BLaER1 treated with 17β-estradiol and CSF1 and Interleukin-3, amounts not matched to agents 10 nM and 100 nM (cell line): ENCODE measurements at regions not wholly inside any gene's neighbourhood (a gene's known extent, or its start where the extent isn't known, plus 50 kb on each side); places are given as distances from the start of the nearest gene placed in this dataset.

ENCODE experiments used
- H3K27ac ChIP-seq, 11 experiments: shearing (Covaris generic); formaldehyde crosslinking; 2 replicates each; pipeline ENCODE4 v1.8.1; 2022
- H3K27me3 ChIP-seq, 11 experiments: shearing (Covaris generic); formaldehyde crosslinking; 2 replicates each; pipeline ENCODE4 v1.8.1; 2022
- H3K36me3 ChIP-seq, 11 experiments: shearing (Covaris generic); formaldehyde crosslinking; 2 replicates each; pipeline ENCODE4 v1.8.1; 2022
- H3K4me1 ChIP-seq, 10 experiments: shearing (Covaris generic); formaldehyde crosslinking; 2 replicates each; pipeline ENCODE4 v1.8.1; 2022
- H3K4me2 ChIP-seq, 11 experiments: shearing (Covaris generic); formaldehyde crosslinking; 2 replicates each; pipeline ENCODE4 v1.8.1; 2022
- H3K4me3 ChIP-seq, 10 experiments: shearing (Covaris generic); formaldehyde crosslinking; 2 replicates each; pipeline ENCODE4 v1.8.1; 2022
- H3K9ac ChIP-seq, 11 experiments: shearing (Covaris generic); formaldehyde crosslinking; 2 replicates each; pipeline ENCODE4 v1.8.1; 2022
- H3K9me3 ChIP-seq, 11 experiments: shearing (Covaris generic); formaldehyde crosslinking; replicated peaks in 1 of 11; 2 replicates each; pipeline ENCODE4 v1.8.1; 2022
- H4K20me1 ChIP-seq, 11 experiments: shearing (Covaris generic); formaldehyde crosslinking; 2 replicates each; pipeline ENCODE4 v1.8.1; 2022
- Cebpa-rat ChIP-seq, 11 experiments: shearing (Covaris generic); IDR thresholded peaks; 2 replicates each; pipeline ENCODE4 v1.8.1; 2022

DNA sequence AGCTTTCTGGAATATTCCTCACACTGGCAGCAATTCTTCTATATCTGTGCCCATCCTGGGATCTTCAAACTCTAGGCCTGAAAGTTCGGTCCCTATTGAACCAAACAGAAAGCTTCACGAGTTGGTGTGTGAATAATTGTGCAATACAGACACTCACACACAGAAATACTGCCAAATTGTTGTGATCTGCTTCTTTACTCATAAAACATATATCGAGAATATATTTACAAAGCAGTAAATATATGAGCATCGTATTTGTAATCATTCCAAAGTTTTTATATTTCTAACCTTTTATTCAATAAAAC lies 56.6 kb upstream of the BEX4 start:
- H3K9ac ChIP-seq: no peak overlapping the region
- H3K4me2 ChIP-seq: no peak overlapping the region
- no peaks in the 10 kb centered on the region for H3K36me3 ChIP-seq
- H3K27ac ChIP-seq: no peak overlapping the region
- peaks cover 0 to 5% (median 0%) of the 10 kb centered on the region in 11 experiments; a peak in 1 of 22 replicates for H3K9me3 ChIP-seq
- no peaks in the 10 kb centered on the region for H3K27me3 ChIP-seq
- no peaks in the 10 kb centered on the region for H4K20me1 ChIP-seq
- peak in 4 of 11 experiments; percentile 13 to 47 (median 35); a peak in 3 of 22 replicates for TF ChIP-seq Cebpa-rat (IDR thresholded peaks at IDR 0.05)
- H3K4me1 ChIP-seq: peaks cover 0 to 21% (median 7%) of the 10 kb centered on the region in 10 experiments; a peak in 10 of 20 replicates
- H3K4me3 ChIP-seq: no peak overlapping the region

DNA sequence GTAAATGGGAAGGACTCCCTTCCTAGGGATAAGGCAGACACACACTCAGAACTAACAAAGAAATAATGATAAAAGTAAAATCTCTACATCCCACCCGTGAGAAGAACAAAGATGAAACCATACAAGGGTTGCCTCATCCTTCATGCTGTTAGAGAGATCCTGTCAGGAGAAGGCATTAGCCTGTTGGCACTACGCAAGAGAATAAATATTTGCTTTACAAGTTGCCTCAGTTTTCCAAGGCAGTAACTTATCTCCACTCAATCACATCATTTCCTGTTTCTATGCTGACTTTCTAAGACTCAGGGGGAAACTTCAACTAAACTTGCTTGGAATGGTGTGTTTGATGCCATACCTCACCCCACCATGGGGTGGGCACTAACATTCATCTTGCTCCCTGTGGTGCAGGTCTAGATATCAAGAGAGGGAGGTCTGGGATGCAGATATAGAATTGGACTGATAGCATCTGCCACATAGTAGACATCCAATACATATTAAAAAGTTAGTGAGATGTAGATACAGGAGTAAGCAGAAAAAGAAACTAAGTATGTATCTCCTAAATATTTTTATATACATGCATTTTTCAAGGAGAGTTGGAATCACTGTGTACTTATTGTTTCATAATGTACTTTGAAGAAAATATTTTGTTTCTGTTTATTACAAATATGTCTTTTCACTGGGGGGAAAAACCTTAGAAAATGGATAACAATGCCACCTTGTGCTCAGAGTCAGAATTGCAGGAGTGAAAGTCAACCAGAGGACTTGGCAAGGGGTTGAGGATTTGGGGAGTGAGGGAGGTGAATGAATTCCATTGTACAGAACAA lies 57.2 kb upstream of the BEX4 start:
- H3K27ac ChIP-seq: no peak overlapping the region
- H3K4me2 ChIP-seq: peak overlapping the region in 3 of 11 experiments; percentile 2 to 20 (median 6); a peak in 3 of 22 replicates
- no peak overlapping the region for H3K9ac ChIP-seq
- no peaks in the 10 kb centered on the region for H4K20me1 ChIP-seq
- H3K4me3 ChIP-seq: no peak overlapping the region
- no peaks in the 10 kb centered on the region for H3K36me3 ChIP-seq
- TF ChIP-seq Cebpa-rat (IDR thresholded peaks at IDR 0.05): no peak
- peaks cover 0 to 27% (median 12%) of the 10 kb centered on the region in 10 experiments; a peak in 15 of 20 replicates for H3K4me1 ChIP-seq
- no peaks in the 10 kb centered on the region for H3K27me3 ChIP-seq
- H3K9me3 ChIP-seq: peaks cover 0 to 5% (median 0%) of the 10 kb centered on the region in 11 experiments; a peak in 1 of 22 replicates

DNA sequence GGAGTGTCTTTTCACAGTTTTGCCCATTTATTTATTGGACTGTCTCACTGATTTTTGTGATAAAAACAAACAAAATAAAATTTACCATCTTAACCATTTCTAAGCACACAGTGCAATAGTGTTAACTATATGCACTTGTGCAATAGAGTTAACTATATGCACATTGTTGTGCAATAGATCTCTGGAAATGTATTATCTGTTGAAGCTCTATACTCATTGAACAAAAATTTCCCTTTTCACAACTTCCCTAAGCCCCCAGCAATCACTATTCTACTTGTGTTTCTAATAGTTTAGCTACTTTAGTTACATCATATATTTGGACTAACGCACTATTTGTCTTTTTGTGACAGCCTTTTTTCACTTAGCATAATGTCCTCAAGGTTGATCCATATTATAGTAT lies 59.7 kb upstream of the BEX4 start:
- H3K9me3 ChIP-seq: peaks cover 0 to 5% (median 0%) of the 10 kb centered on the region in 11 experiments; a peak in 1 of 22 replicates
- H3K9ac ChIP-seq: no peak overlapping the region
- no peak overlapping the region for H3K4me2 ChIP-seq
- H4K20me1 ChIP-seq: no peaks in the 10 kb centered on the region
- no peak overlapping the region for H3K4me3 ChIP-seq
- TF ChIP-seq Cebpa-rat (IDR thresholded peaks at IDR 0.05): peak in 2 of 11 experiments; percentile 19 to 43; a peak in 1 of 22 replicates
- no peaks in the 10 kb centered on the region for H3K36me3 ChIP-seq
- peaks cover 0 to 40% (median 24%) of the 10 kb centered on the region in 10 experiments; a peak in 16 of 20 replicates for H3K4me1 ChIP-seq
- H3K27ac ChIP-seq: no peak overlapping the region
- H3K27me3 ChIP-seq: no peaks in the 10 kb centered on the region

DNA sequence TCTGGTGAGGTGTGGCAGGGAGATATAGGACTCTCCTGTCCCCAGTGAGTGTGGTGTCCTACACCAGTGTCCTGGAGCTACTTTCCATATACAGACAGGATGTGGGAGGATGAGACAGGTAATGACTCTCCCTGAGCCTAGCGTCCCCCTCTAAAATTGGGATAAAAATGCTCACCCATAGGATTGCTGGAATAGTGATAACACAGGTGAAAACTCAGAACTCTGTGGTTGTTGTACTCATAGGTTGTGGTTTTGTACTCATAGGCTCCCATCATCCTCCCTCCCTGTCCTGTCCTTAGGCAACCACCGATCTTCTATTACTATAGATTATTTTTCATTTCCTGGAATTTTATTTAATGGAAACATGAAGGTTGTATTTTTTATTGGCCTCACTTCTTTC lies 60.7 kb upstream of the NXF3 start:
- Histone ChIP-seq H3K27ac (peak overlapping the region in 4 of 11 experiments; percentile 16 to 54 (median 45); a peak in 4 of 22 replicates), H3K27me3 (no peaks in the 10 kb centered on the region), H3K9ac (no peak overlapping the region), H3K4me2 (peak overlapping the region in 2 of 11 experiments; percentile 24 to 60; a peak in 4 of 22 replicates), H3K4me1 (peaks cover 0 to 40% (median 24%) of the 10 kb centered on the region in 10 experiments; a peak in 16 of 20 replicates), H3K4me3 (no peak overlapping the region), H4K20me1 (no peaks in the 10 kb centered on the region), H3K9me3 (peaks cover 0 to 5% (median 0%) of the 10 kb centered on the region in 11 experiments; a peak in 1 of 22 replicates), H3K36me3 (no peaks in the 10 kb centered on the region)
- no peak for TF ChIP-seq Cebpa-rat (IDR thresholded peaks at IDR 0.05)

DNA sequence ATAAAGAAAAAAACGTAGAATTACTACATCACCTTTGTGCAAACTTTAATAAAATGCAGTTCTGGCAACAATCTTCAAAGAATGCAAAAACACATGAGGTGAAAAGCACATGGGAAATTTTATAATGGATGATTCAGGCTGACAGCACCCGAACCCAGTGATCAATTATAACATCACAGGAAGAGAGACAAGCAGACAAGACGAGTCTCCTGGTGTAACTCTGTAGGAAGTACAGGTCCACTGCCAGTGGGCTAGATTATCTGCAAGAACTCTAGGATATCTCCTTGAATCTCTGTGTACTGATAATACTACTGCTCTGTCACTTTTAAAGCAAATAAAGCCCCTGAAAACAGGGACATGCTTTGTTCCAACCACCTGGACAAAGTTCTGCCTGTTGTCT lies 58.9 kb upstream of the NXF3 start:
- Histone ChIP-seq H3K27ac (peak overlapping the region in 6 of 11 experiments; percentile 3 to 56 (median 25); a peak in 6 of 22 replicates), H3K4me1 (peaks cover 0 to 30% (median 20%) of the 10 kb centered on the region in 10 experiments; a peak in 15 of 20 replicates), H3K9me3 (peaks cover 0 to 5% (median 0%) of the 10 kb centered on the region in 11 experiments; a peak in 1 of 22 replicates), H4K20me1 (no peaks in the 10 kb centered on the region), H3K27me3 (no peaks in the 10 kb centered on the region), H3K4me2 (peak overlapping the region in 9 of 11 experiments; percentile 13 to 74 (median 28); a peak in 17 of 22 replicates), H3K9ac (0 out of 22 replicates have a peak overlapping the region, but pooled peaks of 1 of the 11 experiments have one; percentile 17), H3K4me3 (no peak overlapping the region), H3K36me3 (no peaks in the 10 kb centered on the region)
- no peak for TF ChIP-seq Cebpa-rat (IDR thresholded peaks at IDR 0.05)

DNA sequence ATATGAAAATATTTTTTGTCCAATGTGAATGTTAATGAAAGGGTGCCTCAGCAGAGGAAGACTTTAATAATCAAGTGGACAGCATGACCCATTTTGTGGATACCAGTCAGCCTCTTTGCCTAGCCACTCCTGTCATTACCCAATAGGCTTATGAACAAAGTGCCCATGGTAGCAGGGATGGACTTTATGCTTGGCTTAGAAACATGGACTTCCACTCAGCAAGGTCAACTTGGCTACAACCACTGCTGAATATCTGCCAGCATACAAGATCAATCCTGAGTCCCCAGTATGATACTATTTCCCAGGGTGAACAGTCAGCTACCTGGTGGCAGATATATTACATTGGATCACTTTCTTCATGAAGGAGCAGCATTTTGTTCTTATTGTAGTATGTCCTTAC lies 56.7 kb upstream of the NXF3 start:
- TF ChIP-seq Cebpa-rat (IDR thresholded peaks at IDR 0.05): no peak
- Histone ChIP-seq H3K36me3 (no peaks in the 10 kb centered on the region), H3K9ac (no peak overlapping the region), H3K4me3 (no peak overlapping the region), H3K9me3 (peaks cover 0 to 3% (median 0%) of the 10 kb centered on the region in 11 experiments; a peak in 1 of 22 replicates), H3K4me2 (no peak overlapping the region), H3K27ac (no peak overlapping the region), H3K27me3 (no peaks in the 10 kb centered on the region), H3K4me1 (peaks cover 0 to 25% (median 16%) of the 10 kb centered on the region in 10 experiments; a peak in 15 of 20 replicates), H4K20me1 (no peaks in the 10 kb centered on the region)

DNA sequence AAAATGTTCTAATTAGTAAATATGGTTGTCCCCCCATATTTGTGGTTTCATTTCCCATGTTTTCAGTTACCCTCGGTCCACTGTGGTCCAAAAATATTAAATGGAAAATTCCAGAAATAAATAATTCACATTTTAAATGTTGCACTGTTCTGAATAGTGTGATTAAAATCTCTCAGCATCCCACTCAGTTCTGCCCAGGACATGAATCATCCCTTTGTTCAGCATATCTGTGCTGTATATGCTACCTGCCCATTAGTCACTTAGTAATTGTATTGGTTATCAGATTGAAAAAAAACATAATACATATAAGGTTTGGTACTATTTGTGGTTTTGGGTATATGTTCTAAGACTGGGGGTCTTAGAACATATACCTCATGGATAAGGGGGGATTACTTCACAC lies 55.1 kb upstream of the NXF3 start:
- no peak overlapping the region for H3K4me3 ChIP-seq
- no peak for TF ChIP-seq Cebpa-rat (IDR thresholded peaks at IDR 0.05)
- H3K27me3 ChIP-seq: no peaks in the 10 kb centered on the region
- H4K20me1 ChIP-seq: no peaks in the 10 kb centered on the region
- no peak overlapping the region for H3K27ac ChIP-seq
- no peaks in the 10 kb centered on the region for H3K36me3 ChIP-seq
- no peaks in the 10 kb centered on the region for H3K9me3 ChIP-seq
- no peak overlapping the region for H3K4me2 ChIP-seq
- peaks cover 0 to 17% (median 13%) of the 10 kb centered on the region in 10 experiments; a peak in 15 of 20 replicates for H3K4me1 ChIP-seq
- H3K9ac ChIP-seq: no peak overlapping the region
